SK-N-MC (cell line): ENCODE measurements at regions not wholly inside any gene's neighbourhood (a gene's known extent, or its start where the extent isn't known, plus 50 kb on each side); places are given as distances from the start of the nearest gene placed in this dataset.

ENCODE experiments used
- DNase-seq: peaks from one replicate; pipeline ENCODE4 v3.0.0-alpha.2; 2011; ENCODE audit warnings: low read depth, low spot score
- H3K27ac ChIP-seq: fragments of 200-600 bp; sonication (generic); 2 replicates; pipeline ENCODE4 v1.5.1; 2016; ENCODE audit warnings: mixed run types
- H3K36me3 ChIP-seq: fragments of 200-600 bp; sonication (generic); 2 replicates; pipeline ENCODE4 v1.6.1; 2017; ENCODE audit warnings: antibody characterized with exemption, low read length, mixed read lengths; ENCODE audit not compliant: insufficient read depth
- H3K4me3 ChIP-seq: fragments of 200-600 bp; sonication (generic); 2 replicates; pipeline ENCODE4 v1.5.1; 2016
- H3K9ac ChIP-seq: fragments of 200-600 bp; sonication (generic); 2 replicates; pipeline ENCODE4 v1.8.0; 2017; ENCODE audit warnings: mixed run types, mixed read lengths; ENCODE audit not compliant: insufficient read length
- H3K9me3 ChIP-seq: fragments of 200-600 bp; sonication (generic); 2 replicates; pipeline ENCODE4 v1.6.1; 2017; ENCODE audit warnings: low read depth, mild to moderate bottlenecking, antibody characterized with exemption, low read length, moderate library complexity, mixed read lengths
- EZH2 ChIP-seq: fragments of 200-600 bp; sonication (generic); IDR thresholded peaks from one replicate; pipeline ENCODE4 v1.6.1; 2017; ENCODE audit warnings: antibody characterized with exemption
- FOXP2 ChIP-seq: optimal IDR thresholded peaks from 2 replicates; pipeline ENCODE3; 2011; ENCODE audit warnings: mild to moderate bottlenecking, moderate library complexity; ENCODE audit not compliant: insufficient read depth; ENCODE audit errors: extremely low read length, control extremely low read depth
- POLR2AphosphoS5 ChIP-seq: IDR thresholded peaks from 2 replicates; pipeline ENCODE4 v1.6.1; 2012; ENCODE audit warnings: mild to moderate bottlenecking, low read depth, low read length, borderline replicate concordance

- H3K4me3 ChIP-seq: no peak overlapping the region
- no peak overlapping the region for H3K9ac ChIP-seq
- H3K27ac ChIP-seq: no peak overlapping the region
- no peaks in the 10 kb centered on the region for H3K9me3 ChIP-seq
- H3K36me3 ChIP-seq: no peaks in the 10 kb centered on the region
- DNase-seq: no peak
- TF ChIP-seq EZH2 (no peak), POLR2AphosphoS5 (no peak), FOXP2 (no peak)
These were observed 193.8 kb downstream of the FOXO1 start for GRCh38 chr13:40472427-40473220.

GRCh38 chr13:40475617-40476016 lies 190.8 kb downstream of the FOXO1 start:
- H3K36me3 ChIP-seq: no peaks in the 10 kb centered on the region
- no peak for TF ChIP-seq FOXP2
- no peak for TF ChIP-seq POLR2AphosphoS5
- no peak for TF ChIP-seq EZH2
- H3K27ac ChIP-seq: no peak overlapping the region
- DNase-seq: no peak
- H3K9me3 ChIP-seq: no peaks in the 10 kb centered on the region
- H3K4me3 ChIP-seq: no peak overlapping the region
- H3K9ac ChIP-seq: no peak overlapping the region

- no peak overlapping the region for H3K27ac ChIP-seq
- H3K9ac ChIP-seq: no peak overlapping the region
- H3K9me3 ChIP-seq: no peaks in the 10 kb centered on the region
- TF ChIP-seq EZH2 (no peak), POLR2AphosphoS5 (no peak), FOXP2 (no peak)
- DNase-seq: no peak
- no peaks in the 10 kb centered on the region for H3K36me3 ChIP-seq
- no peak overlapping the region for H3K4me3 ChIP-seq
These were observed 190.1 kb downstream of the FOXO1 start for GRCh38 chr13:40476175-40476958.

GRCh38 chr13:40477623-40478608 lies 188.5 kb downstream of the FOXO1 start:
- Histone ChIP-seq H3K9me3 (no peaks in the 10 kb centered on the region), H3K27ac (no peak overlapping the region), H3K9ac (no peak overlapping the region), H3K36me3 (no peaks in the 10 kb centered on the region), H3K4me3 (no peak overlapping the region)
- TF ChIP-seq FOXP2: no peak
- no peak for TF ChIP-seq POLR2AphosphoS5
- TF ChIP-seq EZH2: no peak
- no peak for DNase-seq

GRCh38 chr13:40478775-40479174 lies 187.7 kb downstream of the FOXO1 start:
- no peaks in the 10 kb centered on the region for H3K36me3 ChIP-seq
- DNase-seq: no peak
- no peaks in the 10 kb centered on the region for H3K9me3 ChIP-seq
- H3K27ac ChIP-seq: no peak overlapping the region
- no peak overlapping the region for H3K9ac ChIP-seq
- H3K4me3 ChIP-seq: no peak overlapping the region
- TF ChIP-seq FOXP2 (no peak), POLR2AphosphoS5 (no peak), EZH2 (no peak)

DNA sequence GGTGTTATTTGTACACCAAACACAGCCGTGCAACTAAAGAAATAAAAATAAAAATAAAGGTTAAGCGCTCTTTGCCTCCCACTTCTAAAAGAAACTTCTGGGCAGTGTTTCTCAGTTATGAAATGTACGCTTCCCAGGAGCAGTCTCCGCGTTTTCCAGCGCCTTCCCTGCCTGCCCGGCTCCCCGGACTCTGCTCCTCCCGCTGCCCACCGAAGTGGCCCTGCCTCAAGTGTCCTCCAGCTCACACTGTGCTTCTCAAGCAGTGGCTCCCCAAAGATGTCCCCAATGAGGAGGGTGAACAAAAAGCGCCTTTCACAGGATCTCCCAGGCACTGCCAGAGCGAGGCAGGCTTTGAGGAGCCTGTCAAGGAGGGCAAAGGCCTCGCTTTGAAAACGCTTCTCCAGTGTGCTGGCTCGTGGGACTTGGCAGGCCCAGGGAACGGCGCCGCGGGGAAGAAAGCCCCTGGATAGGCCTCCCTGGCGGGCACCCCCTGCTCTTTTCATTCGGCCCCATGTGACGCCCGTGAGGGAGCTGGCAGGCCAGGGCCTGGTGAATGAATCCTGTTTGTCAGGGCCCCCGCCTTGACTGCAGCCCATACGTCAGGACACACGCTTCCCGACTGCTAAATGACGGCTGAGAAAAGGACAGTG lies 187.1 kb downstream of the FOXO1 start:
- TF ChIP-seq EZH2 (no peak), POLR2AphosphoS5 (no peak), FOXP2 (no peak)
- H3K4me3 ChIP-seq: no peak overlapping the region
- H3K9me3 ChIP-seq: no peaks in the 10 kb centered on the region
- no peak for DNase-seq
- no peak overlapping the region for H3K9ac ChIP-seq
- no peaks in the 10 kb centered on the region for H3K36me3 ChIP-seq
- H3K27ac ChIP-seq: no peak overlapping the region

DNA sequence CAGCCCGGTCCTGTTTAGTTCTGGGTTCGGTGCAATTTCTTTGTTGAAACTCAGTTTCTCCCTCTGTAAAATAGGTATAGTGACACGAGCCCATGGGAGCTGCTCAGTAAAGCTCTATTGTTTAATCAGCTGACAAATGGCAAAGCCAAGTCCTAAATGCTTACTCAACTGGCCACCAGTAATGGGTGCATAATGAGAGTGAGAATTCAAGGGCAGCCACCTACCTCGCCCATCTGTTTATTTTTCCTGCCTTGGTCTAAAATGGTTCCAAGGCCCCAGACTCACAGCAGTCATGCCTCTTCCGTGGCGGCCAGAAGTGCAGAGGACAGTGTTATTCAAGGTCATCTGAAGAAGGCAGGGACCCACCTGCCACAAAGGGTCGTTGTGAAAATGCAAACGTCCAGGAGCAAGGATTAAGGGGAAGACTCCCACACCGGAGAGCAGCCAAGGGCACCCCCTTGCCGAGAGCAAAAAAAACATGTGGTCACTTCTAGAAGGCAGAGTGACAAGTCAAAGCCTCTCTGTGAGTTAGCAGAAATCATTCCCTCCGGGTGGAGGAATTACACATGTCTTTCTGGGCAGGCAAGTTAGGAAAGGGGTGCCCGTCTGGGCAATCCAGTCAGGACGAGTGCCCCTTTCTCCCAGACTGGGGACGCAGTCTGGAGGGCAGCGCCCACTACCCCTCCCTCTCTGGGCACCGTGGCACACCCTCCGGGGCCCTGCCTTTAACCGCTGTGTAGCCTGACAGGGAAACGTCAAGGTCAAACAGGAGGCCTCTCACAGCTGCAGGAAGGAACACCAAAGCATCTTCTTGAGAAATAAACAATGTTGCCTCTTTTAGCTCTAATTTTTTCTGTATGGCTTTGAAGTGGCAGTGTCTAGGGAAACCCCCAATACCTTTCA lies 186.2 kb downstream of the FOXO1 start:
- Histone ChIP-seq H3K27ac (no peak overlapping the region), H3K9me3 (no peaks in the 10 kb centered on the region), H3K36me3 (no peaks in the 10 kb centered on the region), H3K9ac (no peak overlapping the region), H3K4me3 (no peak overlapping the region)
- DNase-seq: no peak
- TF ChIP-seq POLR2AphosphoS5 (no peak), EZH2 (no peak), FOXP2 (no peak)
